ENCODE measurements at regions not wholly inside any gene's neighbourhood (a gene's known extent, or its start where the extent isn't known, plus 50 kb on each side); places are given as distances from the start of the nearest gene placed in this dataset.

DNA sequence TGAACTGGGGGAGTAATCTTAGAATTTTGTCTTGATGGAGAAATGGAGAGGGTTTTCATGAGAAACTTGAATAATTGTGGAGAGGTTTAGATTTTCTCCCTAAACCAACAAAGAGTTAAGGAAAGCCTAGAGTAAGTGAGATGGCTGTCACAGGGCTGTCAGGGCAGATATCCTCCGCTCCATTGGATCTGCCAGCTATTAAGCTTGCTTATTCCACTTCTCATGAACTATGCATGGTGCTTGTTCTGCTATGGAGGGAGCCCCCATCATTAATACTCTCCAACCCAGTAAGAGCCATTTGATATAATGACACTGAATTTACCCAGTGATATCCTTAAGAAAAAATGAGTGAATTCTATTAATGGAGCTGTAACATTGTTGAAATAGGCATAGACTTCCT lies 342.8 kb upstream of the MTNR1B start:
- Histone ChIP-seq H3K4me3 (ENCODE audit: low read depth in 1 of 3, low read length in 3 of 3) (no peak overlapping the region), H3K27me3 (ENCODE audit: control insufficient read depth in 4 of 4, insufficient read depth in 4 of 4, low read length in 3 of 4) (peaks cover 0 to 3% (median 0%) of the 10 kb centered on the region in 4 donors), H3K9me3 (ENCODE audit: control insufficient read depth in 4 of 4, low read length in 3 of 4) (no peaks in the 10 kb centered on the region), H3K36me3 (ENCODE audit: control insufficient read depth in 4 of 4, insufficient read depth in 3 of 4, low read depth in 1 of 4, low read length in 3 of 4) (no peaks in the 10 kb centered on the region), H3K4me1 (ENCODE audit: control insufficient read depth in 4 of 4, insufficient read depth in 4 of 4, low read length in 3 of 4) (no peaks in the 10 kb centered on the region), H3K9ac (ENCODE audit: low read depth in 1 of 2, low read length in 2 of 2) (no peak overlapping the region), H3K27ac (ENCODE audit: low read depth in 1 of 2, low read length in 2 of 2) (no peak overlapping the region)
- 93% methylated on average over 1 of the region's 1 CpG for WGBS
- TF ChIP-seq, protein P1, sequence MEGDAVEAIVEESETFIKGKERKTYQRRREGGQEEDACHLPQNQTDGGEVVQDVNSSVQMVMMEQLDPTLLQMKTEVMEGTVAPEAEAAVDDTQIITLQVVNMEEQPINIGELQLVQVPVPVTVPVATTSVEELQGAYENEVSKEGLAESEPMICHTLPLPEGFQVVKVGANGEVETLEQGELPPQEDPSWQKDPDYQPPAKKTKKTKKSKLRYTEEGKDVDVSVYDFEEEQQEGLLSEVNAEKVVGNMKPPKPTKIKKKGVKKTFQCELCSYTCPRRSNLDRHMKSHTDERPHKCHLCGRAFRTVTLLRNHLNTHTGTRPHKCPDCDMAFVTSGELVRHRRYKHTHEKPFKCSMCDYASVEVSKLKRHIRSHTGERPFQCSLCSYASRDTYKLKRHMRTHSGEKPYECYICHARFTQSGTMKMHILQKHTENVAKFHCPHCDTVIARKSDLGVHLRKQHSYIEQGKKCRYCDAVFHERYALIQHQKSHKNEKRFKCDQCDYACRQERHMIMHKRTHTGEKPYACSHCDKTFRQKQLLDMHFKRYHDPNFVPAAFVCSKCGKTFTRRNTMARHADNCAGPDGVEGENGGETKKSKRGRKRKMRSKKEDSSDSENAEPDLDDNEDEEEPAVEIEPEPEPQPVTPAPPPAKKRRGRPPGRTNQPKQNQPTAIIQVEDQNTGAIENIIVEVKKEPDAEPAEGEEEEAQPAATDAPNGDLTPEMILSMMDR (IDR thresholded peaks at IDR 0.05; ENCODE audit: low read depth, low read length, missing input control) = no peak
- TF ChIP-seq RXRA (IDR thresholded peaks at IDR 0.05) = no peak
- TF ChIP-seq JUND (IDR thresholded peaks at IDR 0.05) = no peak
- TF ChIP-seq, protein P2, sequence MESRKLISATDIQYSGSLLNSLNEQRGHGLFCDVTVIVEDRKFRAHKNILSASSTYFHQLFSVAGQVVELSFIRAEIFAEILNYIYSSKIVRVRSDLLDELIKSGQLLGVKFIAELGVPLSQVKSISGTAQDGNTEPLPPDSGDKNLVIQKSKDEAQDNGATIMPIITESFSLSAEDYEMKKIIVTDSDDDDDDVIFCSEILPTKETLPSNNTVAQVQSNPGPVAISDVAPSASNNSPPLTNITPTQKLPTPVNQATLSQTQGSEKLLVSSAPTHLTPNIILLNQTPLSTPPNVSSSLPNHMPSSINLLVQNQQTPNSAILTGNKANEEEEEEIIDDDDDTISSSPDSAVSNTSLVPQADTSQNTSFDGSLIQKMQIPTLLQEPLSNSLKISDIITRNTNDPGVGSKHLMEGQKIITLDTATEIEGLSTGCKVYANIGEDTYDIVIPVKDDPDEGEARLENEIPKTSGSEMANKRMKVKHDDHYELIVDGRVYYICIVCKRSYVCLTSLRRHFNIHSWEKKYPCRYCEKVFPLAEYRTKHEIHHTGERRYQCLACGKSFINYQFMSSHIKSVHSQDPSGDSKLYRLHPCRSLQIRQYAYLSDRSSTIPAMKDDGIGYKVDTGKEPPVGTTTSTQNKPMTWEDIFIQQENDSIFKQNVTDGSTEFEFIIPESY (IDR thresholded peaks at IDR 0.05) = no peak
- TF ChIP-seq RAD21 (IDR thresholded peaks at IDR 0.05) = no peak
- no peak for TF ChIP-seq HNF4G (IDR thresholded peaks at IDR 0.05)
- TF ChIP-seq TAF1 (conservative IDR thresholded peaks at IDR 0.05) = no peak
- TF ChIP-seq SP1 (IDR thresholded peaks at IDR 0.05) = no peak
- no peak for TF ChIP-seq HNF4A (conservative IDR thresholded peaks at IDR 0.05)
- TF ChIP-seq, protein P3, sequence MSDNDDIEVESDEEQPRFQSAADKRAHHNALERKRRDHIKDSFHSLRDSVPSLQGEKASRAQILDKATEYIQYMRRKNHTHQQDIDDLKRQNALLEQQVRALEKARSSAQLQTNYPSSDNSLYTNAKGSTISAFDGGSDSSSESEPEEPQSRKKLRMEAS (IDR thresholded peaks at IDR 0.05) = no peak
- no peak for DNase-seq (ENCODE audit: low spot score)

DNA sequence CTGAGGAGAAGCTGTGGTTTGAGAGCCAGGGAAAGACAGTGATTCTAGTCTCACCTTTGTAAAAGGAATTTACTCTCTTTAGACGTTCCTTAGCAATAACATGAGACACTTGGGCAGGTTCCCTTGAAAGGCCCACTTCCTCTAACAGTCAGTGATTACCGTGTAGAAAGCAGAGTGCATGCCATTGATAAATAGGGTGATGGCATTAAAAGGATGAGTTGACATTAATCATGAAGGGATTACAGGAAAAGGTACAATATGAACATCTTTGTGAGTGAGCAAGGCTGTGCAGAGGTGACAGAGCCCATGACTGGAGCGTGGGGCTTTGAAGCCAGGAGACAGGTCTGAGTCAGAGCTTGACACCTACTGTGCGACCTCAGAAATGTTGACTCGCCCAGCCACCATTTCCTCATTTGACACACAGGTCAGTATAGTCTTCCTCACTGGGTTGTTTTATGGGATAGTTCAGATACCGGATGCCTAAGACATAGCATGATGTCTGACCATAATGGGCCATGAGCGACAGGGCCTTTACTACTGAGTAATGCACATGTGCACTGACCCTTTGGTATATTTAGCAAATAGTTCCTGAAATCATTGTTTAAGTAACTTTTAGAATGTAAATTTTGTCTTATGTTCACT lies 341.7 kb upstream of the MTNR1B start:
- Histone ChIP-seq H3K36me3 (ENCODE audit: control insufficient read depth in 4 of 4, insufficient read depth in 3 of 4, low read depth in 1 of 4, low read length in 3 of 4) (no peaks in the 10 kb centered on the region), H3K27ac (ENCODE audit: low read depth in 1 of 2, low read length in 2 of 2) (no peak overlapping the region), H3K9me3 (ENCODE audit: control insufficient read depth in 4 of 4, low read length in 3 of 4) (no peaks in the 10 kb centered on the region), H3K4me1 (ENCODE audit: control insufficient read depth in 4 of 4, insufficient read depth in 4 of 4, low read length in 3 of 4) (no peaks in the 10 kb centered on the region), H3K4me3 (ENCODE audit: low read depth in 1 of 3, low read length in 3 of 3) (no peak overlapping the region), H3K27me3 (ENCODE audit: control insufficient read depth in 4 of 4, insufficient read depth in 4 of 4, low read length in 3 of 4) (no peaks in the 10 kb centered on the region), H3K9ac (ENCODE audit: low read depth in 1 of 2, low read length in 2 of 2) (no peak overlapping the region)
- DNase-seq (ENCODE audit: low spot score) = no peak
- WGBS = 77% methylated on average over 7 of the region's 7 CpGs
- TF ChIP-seq YY1 (IDR thresholded peaks at IDR 0.05) = no peak
- TF ChIP-seq FOXA2 (IDR thresholded peaks at IDR 0.05) = no peak
- no peak for TF ChIP-seq RAD21 (IDR thresholded peaks at IDR 0.05)
- no peak for TF ChIP-seq HNF4G (IDR thresholded peaks at IDR 0.05)
- TF ChIP-seq, protein P2 (IDR thresholded peaks at IDR 0.05) = no peak

All from liver (tissue), 8 donors.